ENCODE measurements at regions not wholly inside any gene's neighbourhood (a gene's known extent, or its start where the extent isn't known, plus 50 kb on each side); places are given as distances from the start of the nearest gene placed in this dataset.
A peak's percentile ranks its signal among the peaks of the same experiment; 100 is the strongest.
"Not testable (repeated sequence)": the region's sequence is repeated elsewhere in the genome, so short reads cannot be mapped to it uniquely, and the experiment has no call there.

- H3K4me3 ChIP-seq (replicated peaks; ENCODE audit: insufficient read depth, low read length): no peak overlapping the region
- TF ChIP-seq SPI1 (IDR thresholded peaks at IDR 0.05; ENCODE audit: borderline replicate concordance, low read depth) (peak; percentile 79), GABPA (IDR thresholded peaks at IDR 0.05; ENCODE audit: low read depth) (no peak)
- no peak for DNase-seq (ENCODE audit: low read depth in 1 of 2, low spot score in 1 of 2)
Observed at GRCh38 chr2:14079576-14079975, 552.9 kb upstream of the LRATD1 start.

GRCh38 chr2:14081521-14081920, 551.0 kb upstream of the LRATD1 start:
- Histone ChIP-seq H3K4me3 (replicated peaks; ENCODE audit: insufficient read depth, low read length) (no peak overlapping the region), H3K27ac (replicated peaks) (no peak overlapping the region), H3K27me3 (ENCODE audit: insufficient read depth, poor library complexity, severe bottlenecking) (no peaks in the 10 kb centered on the region)
- TF ChIP-seq SPI1 (IDR thresholded peaks at IDR 0.05; ENCODE audit: borderline replicate concordance, low read depth) (no peak), REST (IDR thresholded peaks at IDR 0.05; ENCODE audit: insufficient replicate concordance, low read depth) (no peak), CTCF (IDR thresholded peaks at IDR 0.05; ENCODE audit: insufficient read depth, low read length) (no peak), POLR2AphosphoS5 (IDR thresholded peaks at IDR 0.05; ENCODE audit: low read depth) (no peak), GABPA (IDR thresholded peaks at IDR 0.05; ENCODE audit: low read depth) (no peak)
- no peak for DNase-seq (ENCODE audit: low read depth in 1 of 2, low spot score in 1 of 2)

More at GRCh38 chr2:14079576-14079975, 552.9 kb upstream of the LRATD1 start:
- Histone ChIP-seq H3K27ac (replicated peaks) (no peak overlapping the region), H3K27me3 (ENCODE audit: insufficient read depth, poor library complexity, severe bottlenecking) (no peaks in the 10 kb centered on the region)

- TF ChIP-seq SPI1 (IDR thresholded peaks at IDR 0.05; ENCODE audit: borderline replicate concordance, low read depth): no peak
- Histone ChIP-seq H3K4me3 (replicated peaks; ENCODE audit: insufficient read depth, low read length) (no peak overlapping the region), H3K27me3 (ENCODE audit: insufficient read depth, poor library complexity, severe bottlenecking) (no peaks in the 10 kb centered on the region), H3K27ac (replicated peaks) (no peak overlapping the region)
- no peak for DNase-seq (ENCODE audit: low read depth in 1 of 2, low spot score in 1 of 2)
Observed at GRCh38 chr2:14082640-14083039, 549.9 kb upstream of the LRATD1 start.

- TF ChIP-seq SPI1 (IDR thresholded peaks at IDR 0.05; ENCODE audit: borderline replicate concordance, low read depth) (no peak), REST (IDR thresholded peaks at IDR 0.05; ENCODE audit: insufficient replicate concordance, low read depth) (no peak), POLR2AphosphoS5 (IDR thresholded peaks at IDR 0.05; ENCODE audit: low read depth) (no peak), GABPA (IDR thresholded peaks at IDR 0.05; ENCODE audit: low read depth) (no peak), CTCF (IDR thresholded peaks at IDR 0.05; ENCODE audit: insufficient read depth, low read length) (no peak)
- Histone ChIP-seq H3K27me3 (ENCODE audit: insufficient read depth, poor library complexity, severe bottlenecking) (no peaks in the 10 kb centered on the region), H3K4me3 (replicated peaks; ENCODE audit: insufficient read depth, low read length) (no peak overlapping the region), H3K27ac (replicated peaks) (no peak overlapping the region)
- no peak for DNase-seq (ENCODE audit: low read depth in 1 of 2, low spot score in 1 of 2)
Observed at GRCh38 chr2:14094592-14094991, 537.9 kb upstream of the LRATD1 start.

- H3K27me3 ChIP-seq (ENCODE audit: insufficient read depth, poor library complexity, severe bottlenecking); H3K27ac ChIP-seq (replicated peaks); DNase-seq (ENCODE audit: low read depth in 1 of 2, low spot score in 1 of 2); H3K4me3 ChIP-seq (replicated peaks; ENCODE audit: insufficient read depth, low read length): not testable (repeated sequence)
Observed at GRCh38 chr2:14099101-14099500, 533.4 kb upstream of the LRATD1 start.
